AG04450 (cell line): ENCODE measurements at regions not wholly inside any gene's neighbourhood (a gene's known extent, or its start where the extent isn't known, plus 50 kb on each side); places are given as distances from the start of the nearest gene placed in this dataset. TPM values are rescaled to one million over a fixed set of nuclear protein-coding genes. Genes with fewer than 3 reads are reported as not detected.

Source experiments
- CTCF ChIA-PET: fragments of 300-600, 350-600 bp; formaldehyde crosslinking; extraction: SDS; loops from one replicate; lab custom pipeline; 2022; ENCODE audit warnings: antibody characterized with exemption, inconsistent platforms; lab: Charles Lee
- POLR2A ChIA-PET: fragments of 350-600 bp; formaldehyde crosslinking; extraction: SDS; loops from one replicate; lab custom pipeline; 2021; ENCODE audit warnings: antibody characterized with exemption, inconsistent platforms; lab: Yijun Ruan, JAX
- DNase-seq: peaks from one replicate; pipeline ENCODE4 v3.0.0-alpha.2; 2011; ENCODE audit warnings: low read depth, low spot score
- H3K27ac ChIP-seq: one replicate; pipeline ENCODE4 v1.5.1; 2012; ENCODE audit warnings: low read depth, low read length, control low read depth
- H3K27me3 ChIP-seq: one replicate; pipeline ENCODE4 v1.6.0; 2012; ENCODE audit warnings: low read length; ENCODE audit not compliant: control insufficient read depth, insufficient read depth
- H3K4me3 ChIP-seq: 2 replicates; pipeline ENCODE4 v1.5.1; 2011; ENCODE audit warnings: mild to moderate bottlenecking, low read depth, low read length, control low read depth
- H3K9me3 ChIP-seq: 2 replicates; pipeline ENCODE4 v1.5.1; 2012; ENCODE audit warnings: low read length; ENCODE audit not compliant: control insufficient read depth, insufficient read depth
- CTCF ChIP-seq: IDR thresholded peaks from 2 replicates; pipeline ENCODE4 v1.5.1; 2011; ENCODE audit warnings: low read depth, low read length, control low read depth, inconsistent platforms
- small RNA-seq: library from RNA; depleted of rRNA; stranded (forward); fragments of <200 nt; gene quantifications from one replicate; pipeline ENCODE3, GENCODE V24; 2012; ENCODE audit warnings: low read depth; ENCODE audit not compliant: insufficient read length

- H3K27ac ChIP-seq: no peak overlapping the region
- no peaks in the 10 kb centered on the region for H3K27me3 ChIP-seq
- POLR2A ChIA-PET: no interaction called here
- no peak for DNase-seq
- H3K9me3 ChIP-seq: peaks cover 9% of the 10 kb centered on the region
- no peak overlapping the region for H3K4me3 ChIP-seq
- no peak for TF ChIP-seq CTCF
- CTCF ChIA-PET: no interaction called here
Measured at GRCh38 chr7:80977751-80978150, 58.9 kb upstream of the SEMA3C start.

GRCh38 chr7:80974396-80975358 is 55.8 kb upstream of the SEMA3C start:
- Histone ChIP-seq H3K27me3 (no peaks in the 10 kb centered on the region), H3K4me3 (no peak overlapping the region), H3K27ac (no peak overlapping the region), H3K9me3 (peaks cover 9% of the 10 kb centered on the region)
- ChIA-PET CTCF (no interaction called here), POLR2A (no interaction called here)
- no peak for TF ChIP-seq CTCF
- no peak for DNase-seq

- CTCF ChIA-PET: no interaction called here
- POLR2A ChIA-PET: no interaction called here
Measured at GRCh38 chr7:80971225-80971624, 52.4 kb upstream of the SEMA3C start.

More at GRCh38 chr7:80971225-80971624, 52.4 kb upstream of the SEMA3C start:
- H3K27ac ChIP-seq: no peak overlapping the region
- H3K9me3 ChIP-seq: peaks cover 6% of the 10 kb centered on the region
- H3K27me3 ChIP-seq: no peaks in the 10 kb centered on the region
- DNase-seq: no peak
- no peak overlapping the region for H3K4me3 ChIP-seq
- TF ChIP-seq CTCF: no peak

Small RNA genes in the stretch of these regions (small RNA-seq; reads per million reads assigned to genes)
- not detected for gene AC004866.1
